ENCODE measurements at regions not wholly inside any gene's neighbourhood (a gene's known extent, or its start where the extent isn't known, plus 50 kb on each side); places are given as distances from the start of the nearest gene placed in this dataset.
"Not testable (repeated sequence)": the region's sequence is repeated elsewhere in the genome, so short reads cannot be mapped to it uniquely, and the experiment has no call there.

DNA sequence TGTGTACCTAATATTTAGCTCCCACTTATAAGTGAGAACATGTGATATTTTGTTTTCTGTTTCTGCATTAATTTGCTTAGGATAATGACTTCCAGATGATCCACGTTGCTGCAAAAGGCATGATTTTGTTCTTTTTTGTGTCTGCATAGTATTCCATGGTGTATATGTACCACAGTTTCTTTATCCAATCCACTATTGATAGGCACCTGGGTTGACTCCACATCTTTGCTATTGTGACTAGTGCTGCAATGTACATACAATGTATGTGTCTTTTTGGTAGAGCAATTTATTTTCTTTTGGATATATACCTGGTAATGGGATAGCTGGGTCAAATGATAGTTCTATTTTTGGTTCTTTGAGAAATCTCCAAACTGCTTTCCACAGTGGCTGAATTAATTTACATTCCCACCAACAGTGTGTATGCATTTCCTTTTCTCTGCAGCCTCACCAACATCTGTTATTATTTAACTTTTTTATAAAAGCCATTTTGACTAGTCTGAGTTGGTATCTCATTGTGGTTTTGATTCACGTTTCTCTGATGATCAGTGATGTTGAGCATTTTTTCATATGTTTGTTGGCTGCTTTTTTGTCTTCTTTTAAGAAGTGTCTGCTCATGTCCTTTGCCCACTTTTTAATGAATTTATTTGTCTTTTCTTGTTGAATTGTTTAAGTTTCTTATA, 102.8 kb upstream of the GAS1 start:
- not testable (repeated sequence) for DNase-seq

DNA sequence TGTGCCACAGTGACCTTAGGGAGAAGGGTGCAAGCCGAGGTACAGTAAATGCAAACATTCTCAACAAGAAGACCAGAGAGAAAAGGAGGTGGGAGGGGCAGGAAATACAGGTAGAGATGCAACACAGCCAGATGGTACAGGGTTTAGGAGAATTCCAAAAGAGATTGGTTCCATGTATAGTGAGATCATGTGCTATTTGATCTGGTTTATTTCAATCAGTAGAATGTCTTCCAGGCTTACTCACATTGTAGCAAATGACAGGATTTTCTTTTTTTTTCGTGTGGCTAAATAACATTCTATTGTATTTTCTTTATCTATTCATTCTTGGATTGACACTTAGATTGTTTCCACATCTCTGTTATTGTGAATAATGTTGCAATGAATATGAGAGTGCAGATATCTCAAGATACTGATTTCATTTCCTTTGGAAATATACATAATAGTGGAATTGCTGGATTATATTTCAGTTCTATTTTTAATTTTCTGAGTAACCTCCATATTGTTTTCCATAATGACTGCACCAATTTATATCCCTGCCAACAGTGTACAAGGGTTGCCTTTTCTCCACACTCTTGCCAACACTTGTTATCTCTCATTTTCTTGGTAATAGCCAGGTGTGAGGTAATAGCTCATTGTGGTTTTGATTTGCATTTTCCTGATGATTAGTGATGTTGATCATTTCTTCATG, 107.8 kb upstream of the GAS1 start:
- no peak for DNase-seq

DNA sequence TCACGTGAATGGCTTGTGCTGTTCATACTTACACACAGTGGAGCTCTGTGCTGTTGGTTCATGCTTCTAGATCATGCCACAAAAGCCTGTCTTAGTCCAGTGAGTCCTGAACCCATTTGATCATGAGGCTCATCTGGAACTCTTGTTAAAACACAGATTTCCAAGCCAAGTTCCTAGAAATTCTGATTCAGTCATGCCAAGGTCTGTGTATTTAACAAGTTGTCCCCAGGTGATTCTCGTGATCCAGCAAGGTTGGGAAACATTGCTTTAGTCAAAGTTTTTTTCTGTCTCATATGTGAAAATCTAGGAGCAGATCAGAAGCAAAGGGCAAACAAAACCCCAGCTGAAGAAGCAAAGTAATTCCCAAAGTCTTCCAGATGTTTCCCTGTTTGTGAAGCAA, 112.5 kb upstream of the GAS1 start:
- DNase-seq = no peak

DNA sequence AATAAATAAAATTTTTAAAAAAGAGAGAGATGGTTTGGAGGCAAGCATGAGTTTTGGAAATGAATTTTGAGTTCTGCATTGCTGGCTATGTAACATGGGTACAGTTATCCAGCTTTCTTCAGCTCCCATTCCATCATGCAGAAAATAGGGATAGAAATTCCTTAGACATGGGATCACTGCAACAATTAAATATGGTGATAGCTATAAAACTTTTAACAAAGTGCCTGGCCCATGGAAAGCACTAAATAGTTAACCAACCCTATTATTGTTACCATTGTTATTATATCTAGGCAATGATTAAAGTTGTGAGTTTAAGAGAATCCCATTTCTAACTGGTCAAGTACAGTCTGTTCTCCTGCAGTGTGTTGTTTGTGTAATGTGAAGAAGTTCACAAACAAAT, 115.4 kb upstream of the GAS1 start:
- no peak for DNase-seq

DNA sequence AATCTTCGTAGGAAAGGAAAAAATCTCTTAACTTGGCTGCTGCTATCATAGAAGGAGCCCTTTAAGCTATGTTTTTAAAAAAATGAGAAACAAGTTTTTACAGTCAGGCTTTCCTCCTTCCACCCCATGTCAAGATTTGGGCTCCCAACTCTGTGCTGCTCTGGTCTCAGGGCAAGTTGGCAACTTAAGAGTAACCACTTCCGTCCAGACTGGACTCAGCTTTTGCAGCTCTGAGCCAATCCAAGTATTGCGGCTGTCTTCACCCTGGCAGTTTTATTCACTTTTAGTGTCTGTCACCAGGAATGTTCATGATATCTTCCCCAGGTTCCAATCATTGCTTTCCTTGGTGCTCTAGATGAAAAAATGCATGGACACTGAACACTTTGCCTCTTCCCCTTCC, 115.9 kb upstream of the GAS1 start:
- no peak for DNase-seq

DNA sequence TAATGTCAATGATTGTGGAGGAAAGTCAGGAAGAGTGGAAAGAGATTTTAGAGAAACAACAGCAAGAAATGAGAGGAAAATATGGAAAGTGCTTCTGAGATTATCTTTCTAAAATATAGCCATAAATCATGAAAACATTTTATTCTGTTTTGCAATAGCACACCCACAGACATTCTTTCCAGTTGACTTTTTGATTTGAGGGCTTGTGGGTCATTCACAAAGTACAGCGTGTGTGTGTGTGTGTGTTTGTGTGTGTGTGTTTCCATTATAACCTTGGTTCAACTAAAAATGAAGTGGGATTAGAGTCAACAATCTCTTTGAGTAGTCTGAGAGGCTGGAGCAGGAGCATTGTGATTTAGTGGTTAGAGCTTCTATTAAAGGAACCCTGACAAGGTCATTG, 116.6 kb upstream of the GAS1 start:
- no peak for DNase-seq

DNA sequence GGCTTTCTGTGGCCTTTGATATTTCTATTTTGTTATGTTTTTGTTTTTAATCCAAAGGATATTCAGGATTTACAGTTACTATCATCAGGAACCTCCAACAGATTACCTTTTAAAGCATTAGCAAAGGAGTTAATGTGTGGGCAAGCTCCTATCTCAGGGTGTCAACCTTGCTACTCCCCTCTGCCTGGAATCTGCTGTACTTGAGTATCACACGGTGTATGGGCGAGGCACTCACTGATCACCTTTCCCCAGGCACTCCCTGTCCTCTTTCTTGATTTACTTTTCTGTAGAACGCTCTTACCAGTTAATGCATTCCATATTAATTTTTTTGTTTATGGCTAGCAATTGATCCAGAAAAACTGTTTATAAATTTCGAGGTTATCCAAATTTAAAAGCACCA, 117.0 kb upstream of the GAS1 start:
- DNase-seq = no peak

DNA sequence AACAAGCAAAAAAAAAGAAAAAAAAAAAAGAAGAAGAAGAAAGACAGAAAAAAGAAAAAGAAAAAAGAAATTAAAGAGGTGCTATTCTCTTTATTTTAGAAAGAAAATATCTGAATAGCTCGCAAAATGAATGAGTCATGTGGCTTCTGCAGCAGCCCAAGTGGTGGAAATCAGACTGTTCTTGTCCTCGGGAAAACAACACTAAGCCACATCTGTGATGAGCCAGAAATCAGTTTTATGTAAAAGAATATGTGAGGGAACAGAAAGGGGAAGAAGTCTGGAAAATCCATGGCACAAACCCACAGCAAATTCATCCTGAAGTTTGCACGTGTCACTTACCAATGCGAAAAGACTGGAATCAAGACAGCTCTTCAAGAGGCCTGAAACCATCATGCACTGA, 118.7 kb upstream of the GAS1 start:
- DNase-seq = no peak

DNA sequence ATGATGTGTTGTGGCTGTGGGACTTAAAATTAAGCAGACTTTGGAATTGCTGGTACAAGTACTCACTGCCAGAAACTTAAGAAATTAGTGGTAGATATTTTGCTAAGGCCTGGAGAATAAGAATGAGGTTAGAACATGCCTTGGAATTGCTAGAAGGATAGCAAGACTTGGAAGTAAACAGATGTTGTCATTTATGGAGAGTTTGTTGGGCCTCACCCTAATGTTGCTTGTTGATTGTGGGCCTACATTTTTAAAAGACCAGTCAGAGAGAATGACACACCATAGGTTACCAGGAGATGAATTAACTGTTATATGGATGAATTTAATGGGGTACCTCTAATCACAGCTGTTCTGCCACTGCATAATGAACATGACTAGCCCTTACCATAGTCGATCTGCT, 120.1 kb upstream of the GAS1 start:
- no peak for DNase-seq

DNA sequence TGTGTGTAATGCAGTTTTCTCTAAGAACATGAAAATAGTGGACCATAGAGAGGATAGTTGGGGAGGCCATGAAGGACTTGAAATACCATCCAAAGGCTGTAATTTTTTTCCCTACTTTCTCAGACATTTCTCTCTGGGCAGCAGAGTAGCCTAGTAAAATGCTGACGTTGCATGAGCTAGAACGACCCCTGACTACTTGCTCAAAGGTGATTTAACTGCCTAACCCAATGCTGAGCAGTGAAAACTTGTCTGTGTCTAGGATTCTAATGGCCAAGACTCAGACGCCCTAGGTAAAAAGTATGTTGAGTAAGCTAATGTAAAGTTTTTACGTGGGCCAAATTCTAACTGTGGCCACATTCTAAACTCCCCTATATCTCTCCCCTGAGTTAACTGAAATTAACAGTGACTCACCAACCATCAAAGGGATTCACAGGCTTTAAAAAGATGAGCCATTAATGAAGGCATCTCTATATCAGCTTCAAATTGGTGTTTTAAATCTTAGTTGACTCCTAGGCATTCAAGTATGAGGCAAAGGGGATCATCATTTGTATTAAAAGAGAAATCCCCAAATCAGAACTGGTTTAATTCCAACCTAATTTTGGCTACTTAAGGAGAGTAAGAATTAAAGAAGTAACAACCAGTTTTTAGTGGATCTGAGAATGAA, 121.0 kb upstream of the GAS1 start:
- no peak for DNase-seq

DNA sequence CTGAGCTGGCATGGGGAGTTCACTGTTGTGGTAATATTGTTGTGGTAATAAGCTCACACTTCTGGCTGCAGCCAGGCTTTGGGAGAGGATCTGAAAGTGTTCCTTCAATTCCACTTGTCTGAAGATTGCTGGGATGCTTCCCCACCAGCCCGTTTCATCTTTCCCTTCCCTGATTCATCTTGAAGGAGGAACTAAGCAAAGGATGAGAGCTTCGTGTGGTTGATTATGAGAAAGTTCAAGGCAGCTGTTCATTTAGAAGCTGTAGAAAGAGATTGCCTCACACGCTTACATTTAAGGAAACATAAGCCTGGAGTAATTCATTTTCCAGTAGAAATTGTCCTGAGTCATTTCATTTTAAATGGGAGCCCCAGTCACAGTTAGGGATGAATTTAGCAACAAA, 122.4 kb upstream of the GAS1 start:
- no peak for DNase-seq

DNA sequence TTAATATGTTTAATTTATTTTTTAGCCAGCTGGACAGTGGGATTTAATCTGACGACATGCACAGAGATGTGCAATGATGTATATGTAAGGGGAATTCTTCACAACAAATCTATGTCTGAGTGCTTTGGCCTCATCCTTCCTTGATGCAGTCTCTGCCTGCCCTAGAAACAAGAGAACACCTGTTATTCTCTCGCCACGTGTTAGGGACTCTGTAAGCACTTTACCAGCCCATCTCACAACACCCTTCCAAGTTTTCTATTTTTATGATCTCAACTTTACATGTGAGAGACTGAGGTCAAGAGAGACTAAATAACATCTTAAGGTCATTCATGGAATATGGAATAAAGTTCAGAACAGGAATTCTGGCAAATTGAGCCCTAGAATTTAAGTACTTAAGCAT, 123.0 kb upstream of the GAS1 start:
- no peak for DNase-seq

DNA sequence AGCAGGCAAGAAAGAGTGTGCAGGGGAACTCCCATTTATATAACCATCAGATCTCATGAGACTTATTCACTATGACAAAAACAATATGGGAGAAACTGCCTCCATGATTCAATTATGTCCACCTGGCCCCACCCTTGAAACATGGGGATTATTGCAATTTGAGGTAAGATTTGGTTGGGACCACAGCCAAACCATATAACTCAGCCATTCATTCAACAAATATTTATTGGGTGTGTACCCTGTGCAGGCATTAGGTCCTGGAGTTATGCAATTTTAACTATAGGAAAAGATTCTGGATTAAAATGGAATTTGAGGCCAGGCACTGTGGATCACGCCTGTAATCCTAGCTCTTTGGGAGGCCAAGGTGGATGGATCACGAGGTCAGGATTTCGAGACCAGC, 124.2 kb upstream of the GAS1 start:
- DNase-seq = no peak

DNA sequence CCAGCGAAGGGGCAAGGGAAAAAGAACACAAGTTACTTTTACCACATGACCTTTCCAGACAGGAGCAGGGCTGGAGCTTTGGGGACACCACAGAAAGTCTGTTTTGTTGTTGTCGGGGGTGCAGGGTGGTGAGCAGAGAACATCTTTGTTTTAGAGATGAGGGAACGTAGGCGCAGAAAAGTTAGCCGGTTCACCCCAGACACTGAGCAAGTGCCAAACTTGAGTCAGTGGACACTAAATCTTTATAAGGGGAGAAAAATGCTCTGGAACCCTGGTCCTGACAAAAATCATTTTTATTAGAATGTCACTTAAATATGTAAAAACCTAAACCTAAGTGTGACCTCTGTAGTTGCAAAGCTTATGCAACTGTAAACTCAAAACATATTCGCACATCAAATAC, 126.4 kb upstream of the GAS1 start:
- DNase-seq = no peak

DNA sequence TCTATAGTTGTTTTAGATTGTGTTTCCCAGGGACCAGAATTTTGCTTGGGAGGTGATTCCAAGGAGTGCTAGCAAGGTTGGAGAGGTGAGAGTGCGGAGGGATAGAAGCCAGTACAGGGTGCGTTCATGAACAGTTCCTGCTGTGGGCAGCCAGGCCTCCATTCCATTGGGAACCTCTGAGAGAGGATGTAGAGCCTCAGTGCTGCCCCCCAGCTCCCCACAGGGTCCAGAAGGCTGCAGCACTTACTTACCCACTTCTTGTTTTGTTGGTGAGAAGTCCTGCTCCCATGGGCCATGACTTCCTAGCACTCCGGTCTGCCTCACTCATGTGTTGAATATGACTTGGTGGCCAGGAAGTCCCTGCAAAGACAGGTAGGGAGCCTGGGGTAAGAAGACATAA, 128.2 kb upstream of the GAS1 start:
- DNase-seq = no peak

DNA sequence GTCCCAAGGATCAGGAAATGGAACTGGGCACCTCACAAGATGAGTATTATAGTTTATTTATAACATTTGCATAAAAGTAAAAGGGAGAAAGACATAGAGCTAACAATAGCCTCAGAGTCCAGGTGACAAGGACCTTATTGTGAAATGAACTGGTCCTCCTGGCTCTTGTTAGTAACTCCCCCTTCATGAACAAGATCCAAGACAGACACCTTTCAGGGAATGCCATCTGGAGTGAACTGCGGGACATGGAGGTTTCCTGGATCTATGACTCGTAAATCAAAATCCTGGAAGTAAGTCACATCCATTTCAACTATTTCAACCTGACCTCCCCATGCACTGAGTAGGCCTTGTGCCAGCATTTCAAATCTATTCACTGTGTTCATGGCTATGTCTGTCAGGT, 129.5 kb upstream of the GAS1 start:
- DNase-seq = no peak

DNA sequence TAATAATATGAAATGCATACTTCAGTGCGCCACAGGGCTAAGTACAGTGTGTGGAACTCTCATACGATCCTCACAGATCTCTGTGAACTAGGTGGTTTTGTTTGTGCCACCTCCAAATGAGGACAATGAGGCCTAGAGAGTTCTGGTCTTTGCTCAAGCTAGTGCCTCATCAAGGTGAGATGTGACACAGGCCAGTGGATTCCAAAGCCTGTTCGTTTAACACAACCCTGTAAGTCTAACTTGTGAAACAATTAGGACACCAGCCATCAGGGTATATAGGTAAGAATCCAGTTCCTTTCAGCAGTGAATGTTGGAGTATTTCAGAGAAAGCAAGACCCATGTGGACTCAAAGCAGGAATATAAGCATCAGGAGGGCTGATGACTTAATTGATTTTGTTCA, 130.7 kb upstream of the GAS1 start:
- DNase-seq = no peak

DNA sequence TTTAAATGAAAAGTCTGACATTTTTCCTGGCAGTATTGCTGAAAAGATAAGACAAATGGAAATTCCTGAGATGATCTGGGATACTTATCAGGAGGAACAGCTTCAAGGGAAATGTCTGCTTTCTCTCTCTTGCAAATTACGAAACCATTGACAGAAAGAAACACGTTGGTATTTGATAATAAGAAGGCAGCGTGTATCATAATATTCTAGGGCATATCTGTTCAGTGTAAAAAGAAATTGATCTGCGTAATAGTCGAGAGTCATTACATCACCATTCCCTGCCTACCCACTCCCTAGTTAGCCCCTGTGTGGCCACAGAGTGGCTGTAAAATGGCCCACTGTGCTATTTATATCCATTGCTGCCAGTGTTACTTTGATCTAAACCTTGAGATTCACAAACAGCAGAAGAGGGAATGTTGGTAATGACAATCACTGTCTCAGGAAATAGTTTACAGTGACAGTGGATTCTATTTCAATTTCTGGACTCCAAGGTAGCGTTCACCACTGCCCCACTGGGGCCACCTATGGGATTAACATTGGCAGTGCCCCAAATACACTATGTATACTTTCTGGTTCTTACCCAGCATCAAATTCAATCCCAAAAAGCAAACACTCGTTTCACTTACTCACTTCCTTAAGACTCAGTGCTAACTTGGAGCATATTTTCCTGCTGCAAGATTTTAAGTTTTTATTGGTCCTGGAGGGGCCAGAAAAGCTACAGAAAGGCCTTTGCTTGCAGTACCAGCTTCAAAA, 133.4 kb upstream of the GAS1 start:
- DNase-seq = no peak

DNA sequence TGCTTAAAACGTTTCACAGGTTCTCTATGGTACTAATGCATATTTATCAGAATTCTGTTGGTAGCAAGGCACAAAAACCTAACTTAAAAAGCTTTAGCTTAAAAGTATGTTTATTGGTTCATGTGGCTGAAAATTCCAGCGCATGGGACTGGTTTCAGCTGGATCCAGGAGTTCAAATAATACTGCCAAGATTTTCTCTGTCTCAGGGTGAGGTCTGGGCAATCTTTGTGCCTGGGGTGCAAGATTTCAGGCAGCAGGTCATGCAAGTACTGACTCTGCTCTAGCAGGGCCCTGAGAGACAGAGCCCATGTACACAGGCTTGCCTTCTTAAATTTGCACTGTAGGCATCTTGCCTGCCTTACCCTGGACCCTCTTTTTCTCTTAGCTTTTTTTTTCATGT, 134.2 kb upstream of the GAS1 start:
- no peak for DNase-seq

DNA sequence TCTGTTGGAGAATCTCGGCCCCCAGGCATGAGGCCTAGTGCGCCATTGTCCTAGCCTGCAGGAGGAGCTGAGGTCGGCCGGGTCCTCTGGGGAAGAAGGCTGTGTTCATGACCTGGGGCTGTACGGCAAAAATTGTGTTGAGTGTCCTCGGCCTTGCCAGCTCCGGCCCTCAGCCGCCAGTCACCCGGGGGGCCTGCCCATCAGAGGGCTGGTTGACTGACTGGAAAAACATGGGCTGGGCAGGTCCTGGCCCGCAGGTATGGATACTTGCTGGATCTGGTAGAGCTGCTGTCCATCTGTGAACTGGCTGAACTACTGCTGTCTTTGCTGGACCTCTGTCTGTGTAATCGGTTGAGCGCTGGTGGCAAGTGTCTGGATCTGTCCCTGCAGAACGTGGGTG, 136.7 kb upstream of the GAS1 start:
- DNase-seq = no peak

DNA sequence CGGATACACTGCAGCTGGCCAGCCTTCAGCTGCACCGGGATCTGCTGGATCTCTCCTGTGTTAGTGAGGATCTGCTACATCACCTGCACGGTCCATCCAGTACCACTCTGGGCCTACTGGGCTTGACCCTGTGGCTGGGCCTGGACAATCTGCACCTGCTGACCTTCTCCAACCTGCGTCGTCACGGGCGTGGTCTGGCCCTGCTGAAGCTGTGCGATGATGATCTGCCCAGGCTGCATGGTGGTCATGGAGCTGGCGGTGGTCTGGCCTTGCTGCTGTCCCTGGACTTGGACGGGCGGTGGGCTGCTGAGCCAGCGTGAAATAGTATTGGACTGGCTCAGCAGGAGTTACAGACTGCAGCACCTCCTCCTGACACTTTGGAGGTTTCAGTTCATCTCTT, 137.1 kb upstream of the GAS1 start:
- no peak for DNase-seq

DNA sequence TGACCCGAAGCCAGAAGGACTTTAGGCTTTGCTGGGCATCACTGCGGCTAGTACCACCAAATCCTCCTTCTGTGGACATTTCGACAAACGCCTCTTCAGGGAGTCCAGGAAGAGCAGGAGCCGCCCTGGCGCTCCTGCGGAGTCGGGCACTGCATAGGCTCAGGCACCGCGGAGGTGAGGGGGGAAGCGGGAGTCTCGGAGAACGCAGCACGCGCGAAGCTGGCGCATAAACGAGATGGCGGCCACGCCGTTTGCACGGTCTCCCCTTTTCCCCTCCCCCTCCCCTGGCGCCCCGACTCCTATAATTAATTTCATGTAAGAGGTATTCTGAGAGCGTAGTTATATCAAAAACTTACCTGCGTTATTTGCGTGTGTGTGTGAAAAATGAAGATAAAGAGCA, 137.8 kb upstream of the GAS1 start:
- no peak for DNase-seq

DNA sequence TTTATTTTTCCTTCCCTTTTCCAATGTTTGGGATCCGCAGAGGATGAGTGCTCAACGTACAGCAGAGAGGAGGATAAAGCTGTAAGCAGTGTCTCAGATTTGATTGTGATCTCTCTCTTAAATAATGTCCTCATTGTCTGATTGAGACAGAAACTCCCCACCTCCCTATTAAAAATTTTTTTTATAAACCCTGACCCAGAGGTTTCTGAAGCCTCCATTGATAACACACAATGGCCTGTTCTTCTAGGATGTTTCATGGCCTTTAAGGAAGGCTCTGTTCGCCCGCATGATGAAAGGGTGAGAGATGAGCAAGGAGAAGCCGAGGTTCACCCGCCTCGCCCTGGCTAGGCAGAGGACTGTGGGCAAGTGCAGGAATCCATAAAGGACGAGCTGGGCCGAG, 138.2 kb upstream of the GAS1 start:
- no peak for DNase-seq
